Tibial nerve (tissue), 4 donors: ENCODE measurements at regions not wholly inside any gene's neighbourhood (a gene's known extent, or its start where the extent isn't known, plus 50 kb on each side); places are given as distances from the start of the nearest gene placed in this dataset.
"Not testable (repeated sequence)": the region's sequence is repeated elsewhere in the genome, so short reads cannot be mapped to it uniquely, and the experiment has no call there.

ENCODE experiments used
- DNase-seq, 2 donors: peaks; one replicate each; pipeline ENCODE4 v3.0.0-alpha.2; 2019; ENCODE audit warnings: low spot score in 2 of 2
- H3K27ac ChIP-seq, 4 donors: fragments of 200-600 bp; sonication (generic) in 3 of 4; one replicate each; pipeline ENCODE4 v1.5.1; 2017 to 2019; ENCODE audit warnings: mild to moderate bottlenecking in 1 of 4
- H3K27me3 ChIP-seq, 2 donors: fragments of 200-600 bp; sonication (generic) in 1 of 2; one replicate each; pipeline versions ENCODE4 v1.5.1 to v1.6.0; 2017 to 2019
- H3K36me3 ChIP-seq, 3 donors: fragments of 200-600 bp; sonication (generic); one replicate each; pipeline ENCODE4 v1.5.1; 2018 to 2019
- H3K4me1 ChIP-seq, 4 donors: fragments of 200-600 bp; sonication (generic) in 3 of 4; one replicate each; pipeline ENCODE4 v1.5.1; 2017 to 2019
- H3K4me3 ChIP-seq, 4 donors: fragments of 200-600 bp; sonication (generic) in 3 of 4; one replicate each; pipeline ENCODE4 v1.5.1; 2017 to 2019; ENCODE audit warnings: mild to moderate bottlenecking in 1 of 4, moderate library complexity in 1 of 4
- H3K9me3 ChIP-seq, 4 donors: fragments of 200-600 bp; sonication (generic) in 3 of 4; one replicate each; pipeline ENCODE4 v1.5.1; 2017 to 2019
- EP300 ChIP-seq, 2 donors: sonication (generic); formaldehyde crosslinking; IDR thresholded peaks; one replicate each; pipeline ENCODE4 v1.6.1; 2017; ENCODE audit warnings: antibody characterized with exemption in 2 of 2, mild to moderate bottlenecking in 1 of 2
- POLR2A ChIP-seq, 2 donors: fragments of 450-650 bp; IDR thresholded peaks; one replicate each; pipeline ENCODE4 v1.6.1; 2017; ENCODE audit warnings: antibody characterized with exemption in 2 of 2, mild to moderate bottlenecking in 2 of 2, moderate library complexity in 2 of 2
- WGBS, 2 donors: methylation state at CpG; one replicate each; pipeline ENCODE4 v1.1.5; 2018; 5-methylcytosine and 5-hydroxymethylcytosine counted together
- TF ChIP-seq, protein P1 (sequence below), 5 experiments: fragments of 200-600 bp in 3 of 5; fragments of 450-650 bp in 2 of 5; sonication (generic) in 3 of 5; IDR thresholded peaks; one replicate each; pipeline ENCODE4 v1.5.1; 2016 to 2019; ENCODE audit warnings: antibody characterized with exemption in 5 of 5, mild to moderate bottlenecking in 3 of 5, moderate library complexity in 2 of 5

GRCh38 chr6:68086199-68086598 is 548.9 kb upstream of the ADGRB3 start:
- no peaks in the 10 kb centered on the region for H3K4me1 ChIP-seq
- 94 to 95% methylated on average over 4 of the region's 4 CpGs for WGBS, 2 donors
- no peak for DNase-seq
- H3K9me3 ChIP-seq, result no peaks in the 10 kb centered on the region
- no peak overlapping the region for H3K27ac ChIP-seq
- no peaks in the 10 kb centered on the region for H3K27me3 ChIP-seq
- no peak overlapping the region for H3K4me3 ChIP-seq
- H3K36me3 ChIP-seq, result no peaks in the 10 kb centered on the region
- TF ChIP-seq POLR2A (IDR thresholded peaks at IDR 0.05) (no peak), EP300 (IDR thresholded peaks at IDR 0.05) (no peak)
- TF ChIP-seq, protein P1, sequence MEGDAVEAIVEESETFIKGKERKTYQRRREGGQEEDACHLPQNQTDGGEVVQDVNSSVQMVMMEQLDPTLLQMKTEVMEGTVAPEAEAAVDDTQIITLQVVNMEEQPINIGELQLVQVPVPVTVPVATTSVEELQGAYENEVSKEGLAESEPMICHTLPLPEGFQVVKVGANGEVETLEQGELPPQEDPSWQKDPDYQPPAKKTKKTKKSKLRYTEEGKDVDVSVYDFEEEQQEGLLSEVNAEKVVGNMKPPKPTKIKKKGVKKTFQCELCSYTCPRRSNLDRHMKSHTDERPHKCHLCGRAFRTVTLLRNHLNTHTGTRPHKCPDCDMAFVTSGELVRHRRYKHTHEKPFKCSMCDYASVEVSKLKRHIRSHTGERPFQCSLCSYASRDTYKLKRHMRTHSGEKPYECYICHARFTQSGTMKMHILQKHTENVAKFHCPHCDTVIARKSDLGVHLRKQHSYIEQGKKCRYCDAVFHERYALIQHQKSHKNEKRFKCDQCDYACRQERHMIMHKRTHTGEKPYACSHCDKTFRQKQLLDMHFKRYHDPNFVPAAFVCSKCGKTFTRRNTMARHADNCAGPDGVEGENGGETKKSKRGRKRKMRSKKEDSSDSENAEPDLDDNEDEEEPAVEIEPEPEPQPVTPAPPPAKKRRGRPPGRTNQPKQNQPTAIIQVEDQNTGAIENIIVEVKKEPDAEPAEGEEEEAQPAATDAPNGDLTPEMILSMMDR (IDR thresholded peaks at IDR 0.05), result no peak

DNA sequence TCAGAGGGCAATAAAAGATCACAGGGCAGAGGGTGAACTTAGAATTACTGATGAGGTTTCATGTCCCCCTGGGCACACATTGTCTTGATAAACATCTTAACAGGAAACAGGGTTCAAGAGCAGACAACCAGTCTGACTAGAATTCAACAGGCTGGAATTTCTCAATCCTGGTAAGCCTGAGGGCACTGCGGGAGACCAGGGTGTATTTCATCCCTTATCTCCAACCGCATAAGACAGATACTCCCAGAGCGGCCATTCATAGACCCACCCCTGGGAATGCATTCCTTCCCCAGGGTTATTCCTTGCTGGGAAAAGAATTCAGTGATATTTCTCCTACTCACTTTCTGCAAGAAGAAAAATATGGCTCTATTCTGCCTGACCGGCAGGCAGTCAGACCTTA is 549.5 kb upstream of the ADGRB3 start:
- not testable (repeated sequence) for H3K27me3 ChIP-seq, H3K4me3 ChIP-seq, H3K9me3 ChIP-seq, H3K36me3 ChIP-seq, DNase-seq, H3K4me1 ChIP-seq, H3K27ac ChIP-seq
- WGBS, 2 donors, result 91 to 92% methylated on average over 4 of the region's 4 CpGs

GRCh38 chr6:68082086-68082485 is 553.0 kb upstream of the ADGRB3 start:
- H3K36me3 ChIP-seq, result no peaks in the 10 kb centered on the region
- H3K27ac ChIP-seq, result no peak overlapping the region
- DNase-seq, result no peak
- H3K4me3 ChIP-seq, result no peak overlapping the region
- H3K4me1 ChIP-seq, result no peaks in the 10 kb centered on the region
- TF ChIP-seq, protein P1 (IDR thresholded peaks at IDR 0.05), result no peak
- TF ChIP-seq POLR2A (IDR thresholded peaks at IDR 0.05) (no peak), EP300 (IDR thresholded peaks at IDR 0.05) (no peak)
- H3K27me3 ChIP-seq, result no peaks in the 10 kb centered on the region
- no peaks in the 10 kb centered on the region for H3K9me3 ChIP-seq

GRCh38 chr6:68080074-68080473 is 555.0 kb upstream of the ADGRB3 start:
- H3K27ac ChIP-seq, result no peak overlapping the region
- TF ChIP-seq POLR2A (IDR thresholded peaks at IDR 0.05), result no peak
- TF ChIP-seq, protein P1 (IDR thresholded peaks at IDR 0.05), result no peak
- TF ChIP-seq EP300 (IDR thresholded peaks at IDR 0.05), result no peak
- no peaks in the 10 kb centered on the region for H3K36me3 ChIP-seq
- WGBS, 2 donors, result 65 to 85% methylated on average over 3 of the region's 3 CpGs
- DNase-seq, result no peak
- H3K9me3 ChIP-seq, result no peaks in the 10 kb centered on the region
- H3K4me1 ChIP-seq, result no peaks in the 10 kb centered on the region
- H3K4me3 ChIP-seq, result no peak overlapping the region
- H3K27me3 ChIP-seq, result no peaks in the 10 kb centered on the region

- TF ChIP-seq, protein P1 (IDR thresholded peaks at IDR 0.05), result no peak
- TF ChIP-seq EP300 (IDR thresholded peaks at IDR 0.05) (no peak), POLR2A (IDR thresholded peaks at IDR 0.05) (no peak)
- no peak overlapping the region for H3K27ac ChIP-seq
- WGBS, 2 donors, result 85 to 94% methylated on average over 5 of the region's 5 CpGs
- no peaks in the 10 kb centered on the region for H3K27me3 ChIP-seq
- H3K4me1 ChIP-seq, result no peaks in the 10 kb centered on the region
- H3K36me3 ChIP-seq, result no peaks in the 10 kb centered on the region
- no peak overlapping the region for H3K4me3 ChIP-seq
- DNase-seq, result no peak
- H3K9me3 ChIP-seq, result no peaks in the 10 kb centered on the region
These were observed 557.4 kb upstream of the ADGRB3 start for GRCh38 chr6:68077661-68078060.

DNA sequence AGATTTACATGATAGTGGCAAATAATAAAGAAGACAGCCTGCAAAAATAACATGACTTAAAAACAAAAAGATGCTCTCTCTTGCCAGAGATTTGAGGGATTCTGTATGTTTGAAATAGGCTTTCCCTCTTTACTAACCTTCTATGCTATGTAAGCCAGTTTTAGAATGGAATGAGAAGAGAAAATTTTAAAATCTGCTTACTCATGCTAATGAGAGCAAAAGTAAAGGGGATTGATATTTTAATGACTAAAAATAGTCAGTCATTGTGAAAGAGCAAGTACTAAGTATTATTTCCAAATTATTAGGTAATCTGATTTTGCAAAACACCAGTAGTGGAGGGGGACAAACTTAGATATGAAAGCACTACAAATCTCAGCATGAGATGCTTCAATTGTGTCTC is 563.3 kb upstream of the ADGRB3 start:
- Histone ChIP-seq H3K4me3 (no peak overlapping the region), H3K36me3 (no peaks in the 10 kb centered on the region), H3K4me1 (peaks cover 0 to 4% (median 0%) of the 10 kb centered on the region in 4 donors), H3K27me3 (no peaks in the 10 kb centered on the region), H3K27ac (no peak overlapping the region), H3K9me3 (no peaks in the 10 kb centered on the region)
- TF ChIP-seq, protein P1 (IDR thresholded peaks at IDR 0.05), result no peak
- TF ChIP-seq EP300 (IDR thresholded peaks at IDR 0.05) (no peak), POLR2A (IDR thresholded peaks at IDR 0.05) (no peak)
- no peak for DNase-seq
